Urinary bladder (tissue), 3 donors: ENCODE measurements at regions not wholly inside any gene's neighbourhood (a gene's known extent, or its start where the extent isn't known, plus 50 kb on each side); places are given as distances from the start of the nearest gene placed in this dataset.
"Not testable (repeated sequence)": the region's sequence is repeated elsewhere in the genome, so short reads cannot be mapped to it uniquely, and the experiment has no call there.

Experiments
- DNase-seq: peaks from one replicate; pipeline ENCODE4 v3.0.0-alpha.2; 2015; ENCODE audit errors: extremely low spot score
- H3K27ac ChIP-seq: one replicate; pipeline ENCODE4 v1.5.1; 2013; ENCODE audit warnings: low read depth, mild to moderate bottlenecking, moderate library complexity
- H3K36me3 ChIP-seq: one replicate; pipeline ENCODE4 v1.6.1; 2013; ENCODE audit warnings: mild to moderate bottlenecking, moderate library complexity; ENCODE audit not compliant: insufficient read depth
- H3K4me1 ChIP-seq: one replicate; pipeline ENCODE4 v1.6.1; 2013; ENCODE audit warnings: mild to moderate bottlenecking, moderate library complexity; ENCODE audit not compliant: insufficient read depth
- H3K4me3 ChIP-seq: one replicate; pipeline ENCODE4 v1.5.1; 2013; ENCODE audit warnings: low read depth, low read length
- WGBS: extraction: QIAGEN DNeasy Blood & Tissue Kit; methylation state at CpG from one replicate; pipeline ENCODE4 v1.1.7; 2013; 5-methylcytosine and 5-hydroxymethylcytosine counted together
- donor health status: healthy with polysubstance abuse.
- donor health status: healthy.

DNA sequence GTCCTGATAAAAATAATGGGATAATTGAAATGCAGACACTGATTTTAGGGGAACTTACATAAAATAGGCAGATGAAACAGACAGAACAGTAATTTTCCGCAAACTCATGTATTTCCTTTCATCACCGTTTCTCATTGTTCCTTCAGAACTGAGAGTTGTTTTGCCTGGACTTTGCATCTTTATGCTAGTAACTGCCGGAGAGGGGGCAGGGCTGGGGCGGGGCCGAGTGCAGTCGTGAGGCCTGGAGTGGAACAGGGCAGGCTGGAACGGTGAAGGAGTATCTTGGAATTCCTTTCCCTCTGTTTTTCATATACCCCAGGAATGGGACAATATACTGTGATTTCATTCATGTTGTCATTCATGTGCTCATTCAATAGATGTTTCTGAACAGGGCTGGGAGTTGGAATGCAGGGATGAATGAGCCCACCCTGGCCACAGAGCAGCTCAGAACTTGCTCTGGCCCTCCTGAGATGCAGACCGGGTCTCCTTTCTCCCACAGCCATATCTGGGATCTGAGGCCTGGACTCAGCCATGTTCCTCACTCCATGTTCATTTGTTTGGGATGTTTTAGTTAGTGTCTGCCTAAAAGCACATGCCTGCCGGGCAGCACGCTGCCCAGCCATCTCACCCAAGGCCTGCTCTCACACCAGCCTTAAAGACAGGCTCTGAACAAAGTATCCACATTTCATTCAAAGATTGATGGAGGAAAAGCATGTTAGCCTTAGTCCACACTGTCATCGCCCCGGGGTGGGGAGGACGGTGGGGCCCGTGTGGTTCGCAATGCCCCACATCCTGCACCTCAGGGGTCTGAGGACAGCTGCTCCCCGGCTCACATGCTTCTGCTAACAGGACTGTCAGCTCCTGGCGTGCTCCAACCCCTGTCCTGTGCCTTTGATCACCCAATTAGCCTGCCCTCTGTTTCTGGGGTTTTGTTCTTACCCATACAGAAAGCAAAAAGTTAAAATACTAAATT lies 92.9 kb downstream of the SOX1 start:
- no peaks in the 10 kb centered on the region for H3K36me3 ChIP-seq
- no peaks in the 10 kb centered on the region for H3K4me1 ChIP-seq
- 59% methylated on average over 17 of the region's 17 CpGs for whole genome bisulfite sequencing
- no peak overlapping the region for H3K27ac ChIP-seq
- no peak overlapping the region for H3K4me3 ChIP-seq
- no peak for DNase-seq

DNA sequence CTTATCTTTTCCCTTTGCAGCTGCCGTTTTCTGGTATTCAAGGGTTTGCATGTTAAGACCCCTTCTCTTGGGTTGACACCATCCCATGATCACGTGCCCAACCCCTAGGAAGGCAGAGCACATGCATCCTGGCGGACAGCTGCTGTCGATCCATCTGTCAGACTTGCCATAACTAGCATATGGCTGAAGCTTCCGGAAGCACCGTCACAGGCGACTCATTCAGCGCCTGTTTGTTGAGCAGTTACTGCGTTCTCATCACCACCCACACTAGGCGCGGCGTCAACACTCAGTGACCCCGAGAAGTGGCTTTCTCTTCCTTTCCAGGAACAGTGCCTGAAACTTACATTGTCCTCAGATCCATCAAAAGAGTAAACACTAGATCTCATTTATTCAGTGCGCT lies 93.6 kb downstream of the SOX1 start:
- Histone ChIP-seq H3K4me1 (no peaks in the 10 kb centered on the region), H3K27ac (no peak overlapping the region), H3K36me3 (no peaks in the 10 kb centered on the region), H3K4me3 (no peak overlapping the region)
- no peak for DNase-seq
- 84% methylated on average over 14 of the region's 14 CpGs for WGBS

- DNase-seq: no peak
- 38% methylated on average over 21 of the region's 21 CpGs for WGBS
- Histone ChIP-seq H3K4me1 (no peaks in the 10 kb centered on the region), H3K27ac (no peak overlapping the region), H3K36me3 (no peaks in the 10 kb centered on the region), H3K4me3 (no peak overlapping the region)
These were observed 94.8 kb downstream of the SOX1 start for GRCh38 chr13:112161521-112162301.

DNA sequence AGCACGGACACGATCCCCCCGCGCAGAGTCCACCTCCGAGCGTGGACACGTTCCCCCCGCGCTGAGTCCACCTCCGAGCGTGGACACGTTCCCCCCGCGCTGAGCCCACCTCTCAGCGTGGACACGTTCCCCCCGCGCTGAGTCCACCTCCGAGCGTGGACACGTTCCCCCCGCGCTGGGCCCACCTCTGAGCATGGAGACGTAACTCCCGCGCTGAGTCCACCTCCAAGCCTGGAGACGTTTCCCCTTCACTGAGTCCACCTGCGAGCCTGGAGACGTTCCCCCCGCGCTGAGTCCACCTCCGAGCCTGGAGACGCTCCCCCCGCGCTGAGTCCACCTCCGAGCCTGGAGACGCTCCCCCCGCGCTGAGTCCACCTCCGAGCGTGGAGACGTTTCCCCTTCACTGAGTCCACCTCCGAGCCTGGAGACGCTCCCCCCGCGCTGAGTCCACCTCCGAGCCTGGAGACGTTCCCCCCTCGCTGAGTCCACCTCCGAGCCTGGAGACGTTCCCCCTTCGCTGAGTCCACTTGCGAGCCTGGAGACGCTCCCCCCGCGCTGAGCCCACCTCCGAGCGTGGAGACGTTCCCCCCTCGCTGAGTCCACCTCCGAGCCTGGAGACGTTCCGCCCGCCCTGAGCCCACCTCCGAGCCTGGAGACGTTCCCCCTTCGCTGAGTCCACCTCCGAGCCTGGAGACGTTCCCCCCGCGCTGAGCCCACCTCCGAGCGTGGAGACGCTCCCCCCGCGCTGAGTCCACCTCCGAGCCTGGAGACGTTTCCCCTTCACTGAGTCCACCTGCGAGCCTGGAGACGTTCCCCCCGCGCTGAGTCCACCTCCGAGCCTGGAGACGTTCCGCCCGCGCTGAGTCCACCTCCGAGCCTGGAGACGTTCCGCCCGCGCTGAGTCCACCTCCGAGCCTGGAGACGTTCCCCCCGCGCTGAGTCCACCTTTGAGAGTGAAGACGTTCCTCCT lies 97.0 kb downstream of the SOX1 start:
- not testable (repeated sequence) for H3K36me3 ChIP-seq, H3K27ac ChIP-seq, H3K4me3 ChIP-seq, DNase-seq, H3K4me1 ChIP-seq
- 97% methylated on average over 97 of the region's 97 CpGs for WGBS

DNA sequence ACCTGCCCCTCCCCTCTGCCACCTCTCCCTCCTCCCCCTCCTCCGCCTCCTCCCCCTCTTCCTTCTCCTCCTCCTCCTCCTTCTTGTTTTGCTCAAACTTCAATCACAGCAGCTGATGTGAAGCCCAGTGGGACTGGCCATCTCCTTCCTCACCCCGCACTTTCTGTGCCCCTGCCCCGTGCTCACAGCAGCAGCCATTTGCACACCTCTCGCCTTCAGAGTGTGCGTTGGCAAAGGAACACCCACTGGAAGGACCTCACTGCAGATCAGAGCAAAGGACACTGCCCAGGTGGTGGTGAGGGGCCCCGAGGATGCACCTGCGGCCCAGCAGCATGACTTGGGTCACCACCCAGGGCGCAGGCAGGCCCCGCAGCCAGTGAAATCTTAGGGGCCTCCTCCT lies 98.8 kb downstream of the SOX1 start:
- DNase-seq: no peak
- H3K36me3 ChIP-seq: no peaks in the 10 kb centered on the region
- H3K4me1 ChIP-seq: no peaks in the 10 kb centered on the region
- H3K4me3 ChIP-seq: no peak overlapping the region
- H3K27ac ChIP-seq: no peak overlapping the region
- 61% methylated on average over 9 of the region's 9 CpGs for WGBS

GRCh38 chr13:112168761-112169160 lies 101.8 kb downstream of the SOX1 start:
- Histone ChIP-seq H3K4me1 (no peaks in the 10 kb centered on the region), H3K27ac (no peak overlapping the region), H3K36me3 (no peaks in the 10 kb centered on the region), H3K4me3 (no peak overlapping the region)
- 83% methylated on average over 11 of the region's 11 CpGs for WGBS
- no peak for DNase-seq

DNA sequence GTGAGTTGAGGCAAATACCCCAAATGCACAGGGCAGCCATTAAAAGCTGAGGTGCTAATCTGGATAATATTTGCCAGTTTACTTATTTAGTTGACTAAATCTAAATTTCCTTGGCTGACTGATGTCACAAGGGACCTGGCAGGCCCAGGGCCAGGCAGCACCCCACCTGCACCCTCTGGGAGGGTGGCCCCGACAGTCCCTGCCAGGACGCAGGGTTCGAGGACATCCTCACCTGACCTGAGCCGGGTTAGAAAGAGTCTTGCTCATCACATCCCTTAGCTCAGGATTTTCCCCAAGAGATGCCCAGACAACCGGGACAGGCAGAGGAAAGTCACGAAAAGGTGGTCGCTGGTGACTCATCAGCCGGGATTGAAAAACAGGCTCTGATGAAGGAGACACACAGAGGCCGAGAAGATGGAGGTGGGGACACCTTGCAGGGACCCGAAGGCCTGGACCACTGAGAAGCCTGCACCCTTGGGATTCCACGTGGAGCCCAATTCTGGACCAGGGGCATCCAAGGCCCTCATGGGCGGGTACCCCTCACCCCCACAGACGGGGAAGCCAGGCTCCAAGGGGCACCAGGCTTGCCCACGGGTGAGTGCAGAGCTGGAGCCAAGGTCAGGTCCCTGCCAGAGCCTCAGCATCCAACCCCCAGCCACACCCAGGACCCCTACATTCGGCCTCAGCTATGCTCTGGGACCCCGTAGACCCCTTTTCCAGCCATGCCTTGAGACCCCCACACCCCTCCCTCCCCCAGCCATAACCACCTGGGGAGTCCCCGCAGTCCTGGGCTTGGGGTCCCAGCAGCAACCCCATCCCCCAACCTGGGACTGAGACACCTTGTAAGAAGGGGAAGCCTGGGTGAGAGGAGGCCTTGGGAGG lies 103.2 kb downstream of the SOX1 start:
- no peak overlapping the region for H3K4me3 ChIP-seq
- no peak for DNase-seq
- no peaks in the 10 kb centered on the region for H3K36me3 ChIP-seq
- H3K27ac ChIP-seq: no peak overlapping the region
- WGBS: 92% methylated on average over 17 of the region's 17 CpGs
- H3K4me1 ChIP-seq: no peaks in the 10 kb centered on the region

- DNase-seq: no peak
- H3K27ac ChIP-seq: no peak overlapping the region
These were observed 104.0 kb downstream of the SOX1 start for GRCh38 chr13:112170823-112171569.

DNA sequence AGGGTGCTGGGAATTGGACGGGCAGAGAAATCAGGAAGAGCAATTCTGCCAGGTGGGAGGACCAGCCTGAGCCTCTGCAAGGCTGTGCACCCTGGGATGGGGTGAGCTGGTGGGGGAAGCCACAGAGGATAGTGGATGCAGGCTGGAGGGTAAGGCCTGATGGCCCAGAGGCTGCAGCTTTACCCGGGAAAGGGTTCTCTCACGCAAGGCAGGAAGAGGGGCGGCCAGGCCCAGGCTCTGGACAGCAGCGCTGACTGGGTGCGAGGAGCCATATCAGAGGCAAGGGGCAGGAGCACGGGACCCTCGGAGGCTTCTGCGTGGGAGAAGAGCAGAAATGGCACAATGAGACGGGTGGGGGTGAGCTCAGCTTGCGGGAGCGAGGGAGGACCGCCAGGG lies 104.6 kb downstream of the SOX1 start:
- Histone ChIP-seq H3K27ac (no peak overlapping the region), H3K4me1 (no peaks in the 10 kb centered on the region), H3K4me3 (no peak overlapping the region), H3K36me3 (no peaks in the 10 kb centered on the region)
- no peak for DNase-seq
- WGBS: 87% methylated on average over 13 of the region's 13 CpGs

More at GRCh38 chr13:112170823-112171569, 104.0 kb downstream of the SOX1 start:
- Histone ChIP-seq H3K4me3 (no peak overlapping the region), H3K4me1 (no peaks in the 10 kb centered on the region), H3K36me3 (no peaks in the 10 kb centered on the region)
- WGBS: 91% methylated on average over 15 of the region's 15 CpGs

DNA sequence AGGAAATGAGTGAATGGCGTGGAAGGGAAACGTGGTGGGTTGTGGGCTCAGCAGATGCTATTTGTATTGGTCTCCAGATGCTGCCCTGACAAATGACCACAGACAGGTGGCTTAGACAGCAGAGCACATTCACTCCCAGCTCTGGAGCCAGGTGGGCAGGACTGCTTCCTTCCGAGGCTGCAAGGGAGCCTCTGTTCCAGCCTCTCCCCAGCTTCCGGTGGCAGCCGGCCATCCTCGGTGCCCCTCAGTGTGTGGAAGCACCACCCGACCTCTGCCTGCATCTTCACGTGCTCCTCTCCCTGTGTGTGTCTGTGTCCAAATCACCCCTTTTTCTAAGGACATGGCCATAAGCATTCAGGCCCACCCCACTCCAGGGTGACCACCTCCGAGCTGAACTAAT lies 105.1 kb downstream of the SOX1 start:
- WGBS: 73% methylated on average over 9 of the region's 9 CpGs
- no peaks in the 10 kb centered on the region for H3K36me3 ChIP-seq
- H3K4me3 ChIP-seq: no peak overlapping the region
- no peak overlapping the region for H3K27ac ChIP-seq
- no peaks in the 10 kb centered on the region for H3K4me1 ChIP-seq
- DNase-seq: no peak

GRCh38 chr13:112172641-112173251 lies 105.8 kb downstream of the SOX1 start:
- H3K36me3 ChIP-seq: no peaks in the 10 kb centered on the region
- no peak overlapping the region for H3K4me3 ChIP-seq
- no peaks in the 10 kb centered on the region for H3K4me1 ChIP-seq
- DNase-seq: no peak
- 79% methylated on average over 18 of the region's 18 CpGs for WGBS
- H3K27ac ChIP-seq: no peak overlapping the region
